ENCODE measurements at regions not wholly inside any gene's neighbourhood (a gene's known extent, or its start where the extent isn't known, plus 50 kb on each side); places are given as distances from the start of the nearest gene placed in this dataset.
A peak's percentile ranks its signal among the peaks of the same experiment; 100 is the strongest.
"Not testable (repeated sequence)": the region's sequence is repeated elsewhere in the genome, so short reads cannot be mapped to it uniquely, and the experiment has no call there.

DNA sequence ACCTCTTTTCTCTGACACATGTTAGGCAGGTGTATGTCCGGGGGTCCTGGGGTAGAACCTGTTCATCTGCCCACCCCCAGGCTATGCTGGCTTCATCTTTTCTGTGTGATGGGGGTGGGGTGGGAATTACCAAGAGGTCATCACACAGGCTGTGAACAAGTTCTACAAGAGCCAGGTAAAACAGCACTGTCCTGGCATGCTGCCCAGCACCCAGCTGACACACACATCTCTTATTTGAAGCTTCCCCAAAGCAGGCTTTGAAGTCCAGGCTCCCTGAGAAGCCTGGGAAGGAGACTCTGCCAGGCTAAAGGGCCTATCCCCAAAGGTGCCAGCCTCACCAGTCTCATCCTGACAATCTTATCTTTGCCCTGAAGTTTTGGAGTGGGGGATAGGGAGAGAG is 141.1 kb downstream of the ALG10 start:
- Histone ChIP-seq H3K27me3 (no peaks in the 10 kb centered on the region), H3K4me3 (replicated peaks in 1 of 3) (no peak overlapping the region), H3K4me1 (no peaks in the 10 kb centered on the region), H3K36me3 (no peaks in the 10 kb centered on the region), H3K9me3 (no peaks in the 10 kb centered on the region), H3K27ac (no peak overlapping the region)
- intact Hi-C loops (cut with DNase I): no loop called here
- TF ChIP-seq POLR2A (IDR thresholded peaks at IDR 0.05): no peak
- TF ChIP-seq, protein P1, sequence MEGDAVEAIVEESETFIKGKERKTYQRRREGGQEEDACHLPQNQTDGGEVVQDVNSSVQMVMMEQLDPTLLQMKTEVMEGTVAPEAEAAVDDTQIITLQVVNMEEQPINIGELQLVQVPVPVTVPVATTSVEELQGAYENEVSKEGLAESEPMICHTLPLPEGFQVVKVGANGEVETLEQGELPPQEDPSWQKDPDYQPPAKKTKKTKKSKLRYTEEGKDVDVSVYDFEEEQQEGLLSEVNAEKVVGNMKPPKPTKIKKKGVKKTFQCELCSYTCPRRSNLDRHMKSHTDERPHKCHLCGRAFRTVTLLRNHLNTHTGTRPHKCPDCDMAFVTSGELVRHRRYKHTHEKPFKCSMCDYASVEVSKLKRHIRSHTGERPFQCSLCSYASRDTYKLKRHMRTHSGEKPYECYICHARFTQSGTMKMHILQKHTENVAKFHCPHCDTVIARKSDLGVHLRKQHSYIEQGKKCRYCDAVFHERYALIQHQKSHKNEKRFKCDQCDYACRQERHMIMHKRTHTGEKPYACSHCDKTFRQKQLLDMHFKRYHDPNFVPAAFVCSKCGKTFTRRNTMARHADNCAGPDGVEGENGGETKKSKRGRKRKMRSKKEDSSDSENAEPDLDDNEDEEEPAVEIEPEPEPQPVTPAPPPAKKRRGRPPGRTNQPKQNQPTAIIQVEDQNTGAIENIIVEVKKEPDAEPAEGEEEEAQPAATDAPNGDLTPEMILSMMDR (IDR thresholded peaks at IDR 0.05): no peak
- peak; percentile 24 for DNase-seq
- WGBS, 2 donors: 50% methylated on average over 1 of the region's 1 CpG; no CpG with 5 or more reads in 1 of the 2 donors

DNA sequence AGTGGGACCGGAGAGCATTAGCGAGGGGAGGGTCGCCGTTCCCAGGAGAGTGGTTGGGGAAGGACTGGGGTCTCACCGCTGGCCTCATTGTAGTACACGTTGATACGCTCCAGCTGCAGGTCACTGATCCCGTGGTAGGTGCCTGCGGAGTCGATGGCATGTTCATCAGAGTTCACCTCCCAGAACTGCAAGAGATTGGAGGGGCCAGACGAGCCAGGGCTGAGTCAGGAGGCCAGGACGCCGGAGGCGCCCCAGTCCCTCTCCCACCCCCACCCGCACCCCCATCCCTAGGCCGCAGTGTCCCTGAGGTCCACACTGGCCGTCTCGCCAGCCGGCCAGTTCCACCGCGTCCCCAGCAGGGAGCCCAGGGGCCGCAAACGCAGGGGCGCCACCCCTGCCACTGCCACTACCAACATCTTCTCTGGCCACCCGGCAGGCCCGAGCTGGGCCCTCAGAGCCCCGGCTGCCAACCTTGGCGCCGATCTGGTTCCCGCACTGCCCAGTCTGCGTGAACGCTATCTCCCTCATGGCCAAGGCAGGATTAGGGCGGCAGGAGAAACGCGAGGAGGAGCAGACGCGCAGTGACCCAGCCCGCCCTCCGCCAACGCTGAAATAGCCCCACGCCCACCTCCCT is 144.2 kb downstream of the ALG10 start:
- no peaks in the 10 kb centered on the region for H3K36me3 ChIP-seq
- no peaks in the 10 kb centered on the region for H3K27me3 ChIP-seq
- no peak for DNase-seq
- 91 to 94% methylated on average over 27 to 28 of the region's 41 CpGs for WGBS, 2 donors
- intact Hi-C loops (cut with DNase I): no loop called here
- no peak overlapping the region for H3K27ac ChIP-seq
- H3K9me3 ChIP-seq: no peaks in the 10 kb centered on the region
- H3K4me1 ChIP-seq: no peaks in the 10 kb centered on the region
- TF ChIP-seq POLR2A (IDR thresholded peaks at IDR 0.05): no peak
- TF ChIP-seq, protein P1 (IDR thresholded peaks at IDR 0.05): no peak
- H3K4me3 ChIP-seq (replicated peaks in 1 of 3): no peak overlapping the region

DNA sequence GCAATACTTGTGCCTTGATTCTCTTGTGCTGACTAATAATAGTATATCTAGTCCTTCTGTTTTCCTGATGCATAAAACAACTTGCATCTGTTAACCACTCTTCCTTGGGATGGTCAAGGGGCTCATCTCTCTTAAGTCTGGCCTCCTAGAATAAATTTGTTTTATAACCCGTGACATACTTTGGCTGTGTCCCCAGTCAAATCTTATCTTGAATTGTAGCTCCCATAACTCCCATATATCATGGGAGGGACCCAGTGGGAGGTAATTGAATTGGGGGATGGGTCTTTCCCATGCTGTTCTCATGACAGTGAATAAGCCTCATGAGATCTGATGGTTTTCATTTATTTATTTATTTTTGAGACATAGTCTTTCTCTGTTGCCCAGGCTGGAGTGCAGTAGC is 146.2 kb downstream of the ALG10 start:
- H3K27me3 ChIP-seq; intact Hi-C loops (cut with DNase I); H3K27ac ChIP-seq; DNase-seq; H3K9me3 ChIP-seq; H3K4me1 ChIP-seq; H3K36me3 ChIP-seq; H3K4me3 ChIP-seq (replicated peaks in 1 of 3): not testable (repeated sequence)
- 72 to 74% methylated on average over 1 of the region's 1 CpG for WGBS, 2 donors

DNA sequence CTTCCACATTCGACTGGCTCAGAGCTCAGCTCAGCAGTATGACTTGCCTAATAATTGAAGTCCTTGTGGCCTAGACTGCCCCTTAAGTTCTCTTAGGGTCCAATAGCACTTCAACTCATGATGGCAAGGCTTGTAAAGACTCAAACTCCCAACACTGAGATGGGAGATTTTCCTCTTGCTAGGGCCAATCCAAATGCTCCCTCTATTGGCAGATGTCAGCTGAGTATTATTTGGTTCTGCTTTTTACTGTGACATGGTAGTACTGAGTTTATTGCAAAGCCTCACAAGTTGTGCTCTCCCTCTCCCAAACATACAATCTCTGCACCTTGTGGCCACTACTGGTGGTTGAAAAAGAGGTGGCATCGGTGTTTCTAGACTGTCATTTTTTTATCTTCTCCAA is 164.2 kb downstream of the ALG10 start:
- Histone ChIP-seq H3K9me3 (no peaks in the 10 kb centered on the region), H3K4me1 (no peaks in the 10 kb centered on the region), H3K36me3 (no peaks in the 10 kb centered on the region), H3K27ac (no peak overlapping the region), H3K27me3 (no peaks in the 10 kb centered on the region), H3K4me3 (replicated peaks in 1 of 3) (no peak overlapping the region)
- TF ChIP-seq, protein P1 (IDR thresholded peaks at IDR 0.05): no peak
- no peak for TF ChIP-seq POLR2A (IDR thresholded peaks at IDR 0.05)
- no peak for DNase-seq
- intact Hi-C loops (cut with DNase I): no loop called here
- 50 to 84% methylated on average over 2 of the region's 2 CpGs for WGBS, 2 donors

DNA sequence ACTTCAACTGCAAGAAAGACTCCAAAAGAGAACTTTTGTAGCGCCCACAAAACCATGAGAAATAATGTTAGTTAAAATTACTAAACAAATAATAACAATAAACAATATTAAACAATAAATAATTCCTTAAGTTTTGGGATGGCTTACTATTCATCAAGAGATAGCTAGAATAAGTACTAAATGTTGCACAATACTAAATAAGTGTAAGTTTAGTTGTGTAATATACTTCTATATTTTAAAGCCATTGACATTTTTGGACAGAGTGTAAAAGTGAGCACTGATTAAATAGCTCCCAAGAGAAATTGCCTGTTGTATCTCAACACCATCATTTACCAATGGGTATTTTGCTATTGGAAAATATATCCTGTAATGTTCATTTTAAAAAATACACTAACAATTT is 166.7 kb downstream of the ALG10 start:
- Histone ChIP-seq H3K4me3 (replicated peaks in 1 of 3) (no peak overlapping the region), H3K27me3 (no peaks in the 10 kb centered on the region), H3K27ac (no peak overlapping the region), H3K9me3 (no peaks in the 10 kb centered on the region), H3K4me1 (no peaks in the 10 kb centered on the region), H3K36me3 (no peaks in the 10 kb centered on the region)
- intact Hi-C loops (cut with DNase I): no loop called here
- 69 to 70% methylated on average over 1 of the region's 1 CpG for WGBS, 2 donors
- no peak for TF ChIP-seq POLR2A (IDR thresholded peaks at IDR 0.05)
- DNase-seq: no peak

DNA sequence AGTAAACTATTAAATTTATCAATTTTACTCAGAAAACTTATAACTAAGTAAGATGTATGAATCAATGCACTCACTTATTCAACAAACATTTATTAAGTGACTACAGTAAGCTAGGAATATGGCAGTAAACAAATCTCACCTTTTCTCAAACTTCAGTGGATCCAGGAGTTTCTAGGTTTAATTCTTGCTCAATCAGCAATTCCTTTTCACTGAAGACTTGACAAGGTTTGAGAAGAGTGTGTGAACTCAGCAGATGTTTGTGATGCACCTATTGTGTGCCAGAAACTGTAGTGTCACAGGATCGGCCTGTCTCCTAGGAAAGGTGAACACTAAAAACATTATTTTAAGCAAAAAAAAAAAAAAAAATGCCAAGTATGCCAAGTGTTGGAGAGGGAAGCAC is 167.8 kb downstream of the ALG10 start:
- DNase-seq: no peak
- WGBS, 2 donors: 63 to 69% methylated on average over 1 of the region's 1 CpG
- intact Hi-C loops (cut with DNase I): no loop called here

More for the DNA sequence above, 167.8 kb downstream of the ALG10 start:
- H3K4me1 ChIP-seq: no peaks in the 10 kb centered on the region
- no peak overlapping the region for H3K4me3 ChIP-seq (replicated peaks in 1 of 3)
- H3K27ac ChIP-seq: no peak overlapping the region
- TF ChIP-seq, protein P1 (IDR thresholded peaks at IDR 0.05): no peak
- no peak for TF ChIP-seq POLR2A (IDR thresholded peaks at IDR 0.05)
- H3K36me3 ChIP-seq: no peaks in the 10 kb centered on the region
- no peaks in the 10 kb centered on the region for H3K9me3 ChIP-seq
- H3K27me3 ChIP-seq: no peaks in the 10 kb centered on the region

Data from thyroid gland (tissue), 4 donors.